Neural progenitor cell (in vitro differentiated cells): ENCODE measurements at regions not wholly inside any gene's neighbourhood (a gene's known extent, or its start where the extent isn't known, plus 50 kb on each side); places are given as distances from the start of the nearest gene placed in this dataset.

Source experiments
- DNase-seq: peaks from one replicate; pipeline ENCODE4 v3.0.0-alpha.2; 2016; ENCODE audit warnings: low spot score
- H2AFZ ChIP-seq: fragments of 200-600 bp; sonication (generic); replicated peaks from 2 replicates; pipeline ENCODE4 v1.6.1; 2016; ENCODE audit warnings: antibody characterized with exemption
- H3F3A ChIP-seq: fragments of 200-600 bp; sonication (generic); 2 replicates; pipeline ENCODE4 v1.6.1; 2016; ENCODE audit warnings: antibody characterized with exemption, low read depth
- H3K27ac ChIP-seq: fragments of 200-600 bp; sonication (generic); 2 replicates; pipeline ENCODE4 v1.5.1; 2016; ENCODE audit warnings: mild to moderate bottlenecking
- H3K27me3 ChIP-seq: fragments of 200-600 bp; sonication (generic); 2 replicates; pipeline ENCODE4 v1.6.1; 2016; ENCODE audit warnings: mild to moderate bottlenecking, moderate library complexity
- H3K36me3 ChIP-seq: fragments of 200-600 bp; sonication (generic); 2 replicates; pipeline ENCODE4 v1.5.1; 2016
- H3K4me1 ChIP-seq: fragments of 200-600 bp; sonication (generic); 2 replicates; pipeline ENCODE4 v1.6.1; 2016; ENCODE audit warnings: mixed run types
- H3K4me2 ChIP-seq: fragments of 200-600 bp; sonication (generic); 2 replicates; pipeline ENCODE4 v1.6.1; 2016
- H3K4me3 ChIP-seq: fragments of 200-600 bp; sonication (generic); 2 replicates; pipeline ENCODE4 v1.5.1; 2016
- H3K79me2 ChIP-seq: fragments of 200-600 bp; sonication (generic); 2 replicates; pipeline ENCODE4 v1.6.1; 2016; ENCODE audit warnings: low read depth
- H3K9ac ChIP-seq: fragments of 200-600 bp; sonication (generic); 2 replicates; pipeline ENCODE4 v1.6.1; 2016
- H3K9me3 ChIP-seq: fragments of 200-600 bp; sonication (generic); 2 replicates; pipeline ENCODE4 v1.5.1; 2016; ENCODE audit warnings: low read depth
- H4K20me1 ChIP-seq: fragments of 200-600 bp; sonication (generic); 2 replicates; pipeline ENCODE4 v1.6.1; 2016; ENCODE audit warnings: low read depth
- H3K27ac Mint-ChIP-seq: 3 replicates; pipeline ENCODE4 v1.8.0; 2021; ENCODE audit warnings: mixed read lengths
- H3K27me3 Mint-ChIP-seq: 2 replicates; pipeline ENCODE4 v1.8.0; 2022; ENCODE audit warnings: low read depth, mild to moderate bottlenecking, inconsistent platforms, moderate library complexity, mixed read lengths; ENCODE audit not compliant: insufficient read depth
- H3K36me3 Mint-ChIP-seq: 3 replicates; pipeline ENCODE4 v1.8.0; 2021; ENCODE audit warnings: mixed read lengths
- H3K4me1 Mint-ChIP-seq: 3 replicates; pipeline ENCODE4 v1.8.0; 2021; ENCODE audit warnings: mixed read lengths
- H3K4me3 Mint-ChIP-seq: 3 replicates; pipeline ENCODE4 v1.8.0; 2021; ENCODE audit warnings: mild to moderate bottlenecking, moderate library complexity, mixed read lengths
- H3K9me3 Mint-ChIP-seq: 3 replicates; pipeline ENCODE4 v1.8.0; 2020; ENCODE audit warnings: mixed read lengths
- EZH2 ChIP-seq: fragments of 200-600 bp; sonication (generic); IDR thresholded peaks from 2 replicates; pipeline ENCODE4 v1.6.1; 2017; ENCODE audit warnings: antibody characterized with exemption, mild to moderate bottlenecking, moderate library complexity
- EZH2phosphoT487 ChIP-seq: fragments of 200-600 bp; sonication (generic); IDR thresholded peaks from 2 replicates; pipeline ENCODE4 v1.6.1; 2017; ENCODE audit warnings: antibody characterized with exemption
- TF ChIP-seq, protein P1 (sequence below): fragments of 200-600 bp; sonication (generic); IDR thresholded peaks from 2 replicates; pipeline ENCODE4 v1.5.1; 2017; ENCODE audit warnings: antibody characterized with exemption, mild to moderate bottlenecking

DNA sequence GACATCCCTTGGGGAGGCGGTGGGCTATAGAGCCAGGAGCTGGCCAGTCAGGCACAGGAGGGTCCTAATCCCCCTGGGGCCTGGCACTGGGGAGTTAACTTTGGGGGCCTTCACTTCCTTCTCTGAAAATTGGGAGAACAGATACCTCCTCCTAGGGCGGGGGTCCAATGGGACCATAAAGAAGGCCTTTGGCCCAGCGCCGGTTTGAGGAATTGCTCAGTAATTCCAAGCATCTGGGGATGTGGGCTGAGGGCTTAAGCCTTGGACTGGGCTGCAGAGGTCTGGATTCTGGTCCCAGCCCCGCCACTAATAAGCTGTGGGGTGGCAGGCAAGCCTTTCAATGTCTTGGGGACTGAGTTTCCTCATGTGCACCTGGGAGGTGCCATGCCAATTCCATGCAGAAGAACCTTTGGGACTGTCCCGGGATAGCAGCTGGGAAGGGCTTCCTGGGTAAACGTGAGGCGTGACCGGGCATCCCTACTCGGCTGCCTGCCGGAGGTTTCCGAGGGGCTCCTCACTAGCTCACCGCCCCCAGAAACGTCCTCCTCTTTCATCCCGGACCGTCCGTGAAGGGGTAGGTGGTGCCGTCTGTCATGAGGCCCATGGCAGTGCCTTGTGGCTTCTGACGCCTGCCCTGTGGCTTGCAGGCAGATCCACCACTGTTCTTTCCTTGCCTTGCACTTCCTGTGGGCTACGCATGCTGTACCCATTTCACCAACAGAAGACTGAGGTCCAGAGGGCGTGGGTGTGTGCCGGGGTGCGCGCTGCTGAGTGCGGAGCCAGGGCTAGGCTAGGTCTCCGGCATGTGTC is 67.4 kb upstream of the HPCAL1 start:
- H3K4me1 ChIP-seq = peaks cover 4% of the 10 kb centered on the region
- H2AFZ ChIP-seq = no peak overlapping the region
- Mint-ChIP-seq H3K36me3 (no peaks in the 10 kb centered on the region), H3K27me3 (peaks cover 11% of the 10 kb centered on the region), H3K27ac (no peak overlapping the region), H3K9me3 (no peaks in the 10 kb centered on the region), H3K4me3 (no peak overlapping the region), H3K4me1 (peaks cover 3% of the 10 kb centered on the region)
- no peaks in the 10 kb centered on the region for H3K9me3 ChIP-seq
- no peak overlapping the region for H3K4me2 ChIP-seq
- no peaks in the 10 kb centered on the region for H3F3A ChIP-seq
- no peak overlapping the region for H3K4me3 ChIP-seq
- DNase-seq = no peak
- H3K36me3 ChIP-seq = no peaks in the 10 kb centered on the region
- no peaks in the 10 kb centered on the region for H3K79me2 ChIP-seq
- H4K20me1 ChIP-seq = no peaks in the 10 kb centered on the region
- TF ChIP-seq EZH2phosphoT487 = no peak
- no peak for TF ChIP-seq EZH2
- TF ChIP-seq, protein P1, sequence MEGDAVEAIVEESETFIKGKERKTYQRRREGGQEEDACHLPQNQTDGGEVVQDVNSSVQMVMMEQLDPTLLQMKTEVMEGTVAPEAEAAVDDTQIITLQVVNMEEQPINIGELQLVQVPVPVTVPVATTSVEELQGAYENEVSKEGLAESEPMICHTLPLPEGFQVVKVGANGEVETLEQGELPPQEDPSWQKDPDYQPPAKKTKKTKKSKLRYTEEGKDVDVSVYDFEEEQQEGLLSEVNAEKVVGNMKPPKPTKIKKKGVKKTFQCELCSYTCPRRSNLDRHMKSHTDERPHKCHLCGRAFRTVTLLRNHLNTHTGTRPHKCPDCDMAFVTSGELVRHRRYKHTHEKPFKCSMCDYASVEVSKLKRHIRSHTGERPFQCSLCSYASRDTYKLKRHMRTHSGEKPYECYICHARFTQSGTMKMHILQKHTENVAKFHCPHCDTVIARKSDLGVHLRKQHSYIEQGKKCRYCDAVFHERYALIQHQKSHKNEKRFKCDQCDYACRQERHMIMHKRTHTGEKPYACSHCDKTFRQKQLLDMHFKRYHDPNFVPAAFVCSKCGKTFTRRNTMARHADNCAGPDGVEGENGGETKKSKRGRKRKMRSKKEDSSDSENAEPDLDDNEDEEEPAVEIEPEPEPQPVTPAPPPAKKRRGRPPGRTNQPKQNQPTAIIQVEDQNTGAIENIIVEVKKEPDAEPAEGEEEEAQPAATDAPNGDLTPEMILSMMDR = no peak
- no peaks in the 10 kb centered on the region for H3K27me3 ChIP-seq
- no peak overlapping the region for H3K27ac ChIP-seq
- no peak overlapping the region for H3K9ac ChIP-seq

DNA sequence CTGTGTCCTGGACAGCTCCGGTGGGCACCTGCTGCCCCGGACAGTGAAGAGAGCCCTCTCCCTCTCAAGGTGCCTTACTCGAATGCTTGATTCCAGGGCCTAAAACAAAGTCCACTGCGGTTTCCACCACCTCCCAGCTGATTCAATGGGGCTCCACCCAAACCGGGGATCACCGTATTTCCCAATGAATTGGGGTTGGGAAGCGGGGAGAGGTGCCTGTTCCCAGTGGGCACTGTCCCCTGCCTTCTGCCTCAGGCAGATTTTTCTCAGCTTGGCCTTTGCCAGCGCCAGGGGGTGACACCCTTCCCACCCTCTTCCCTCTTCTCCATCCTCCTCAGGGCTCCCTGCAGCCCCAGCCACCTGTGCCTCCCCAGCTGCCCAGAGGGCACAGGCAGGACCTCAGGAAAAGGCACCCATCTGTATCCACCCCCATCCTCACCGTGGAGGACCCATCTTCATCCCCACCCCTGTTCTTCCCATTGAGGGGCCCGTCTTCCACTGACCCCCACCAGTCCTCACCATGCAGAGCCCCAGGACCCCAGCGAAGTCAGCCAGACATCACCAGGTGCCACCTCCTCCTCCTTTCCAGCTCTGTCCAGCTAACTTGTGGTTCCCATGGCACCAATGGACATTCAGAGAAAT is 66.7 kb upstream of the HPCAL1 start:
- Histone ChIP-seq H3K9me3 (no peaks in the 10 kb centered on the region), H3K27ac (no peak overlapping the region), H3F3A (no peaks in the 10 kb centered on the region), H3K4me2 (no peak overlapping the region), H3K4me1 (peaks cover 4% of the 10 kb centered on the region), H3K9ac (no peak overlapping the region), H3K27me3 (no peaks in the 10 kb centered on the region), H2AFZ (no peak overlapping the region), H3K36me3 (no peaks in the 10 kb centered on the region), H4K20me1 (no peaks in the 10 kb centered on the region), H3K79me2 (no peaks in the 10 kb centered on the region), H3K4me3 (no peak overlapping the region)
- Mint-ChIP-seq H3K27ac (no peak overlapping the region), H3K36me3 (no peaks in the 10 kb centered on the region), H3K27me3 (peaks cover 11% of the 10 kb centered on the region), H3K9me3 (no peaks in the 10 kb centered on the region), H3K4me1 (peaks cover 3% of the 10 kb centered on the region), H3K4me3 (no peak overlapping the region)
- TF ChIP-seq, protein P1 = no peak
- TF ChIP-seq EZH2 (no peak), EZH2phosphoT487 (no peak)
- DNase-seq = no peak

DNA sequence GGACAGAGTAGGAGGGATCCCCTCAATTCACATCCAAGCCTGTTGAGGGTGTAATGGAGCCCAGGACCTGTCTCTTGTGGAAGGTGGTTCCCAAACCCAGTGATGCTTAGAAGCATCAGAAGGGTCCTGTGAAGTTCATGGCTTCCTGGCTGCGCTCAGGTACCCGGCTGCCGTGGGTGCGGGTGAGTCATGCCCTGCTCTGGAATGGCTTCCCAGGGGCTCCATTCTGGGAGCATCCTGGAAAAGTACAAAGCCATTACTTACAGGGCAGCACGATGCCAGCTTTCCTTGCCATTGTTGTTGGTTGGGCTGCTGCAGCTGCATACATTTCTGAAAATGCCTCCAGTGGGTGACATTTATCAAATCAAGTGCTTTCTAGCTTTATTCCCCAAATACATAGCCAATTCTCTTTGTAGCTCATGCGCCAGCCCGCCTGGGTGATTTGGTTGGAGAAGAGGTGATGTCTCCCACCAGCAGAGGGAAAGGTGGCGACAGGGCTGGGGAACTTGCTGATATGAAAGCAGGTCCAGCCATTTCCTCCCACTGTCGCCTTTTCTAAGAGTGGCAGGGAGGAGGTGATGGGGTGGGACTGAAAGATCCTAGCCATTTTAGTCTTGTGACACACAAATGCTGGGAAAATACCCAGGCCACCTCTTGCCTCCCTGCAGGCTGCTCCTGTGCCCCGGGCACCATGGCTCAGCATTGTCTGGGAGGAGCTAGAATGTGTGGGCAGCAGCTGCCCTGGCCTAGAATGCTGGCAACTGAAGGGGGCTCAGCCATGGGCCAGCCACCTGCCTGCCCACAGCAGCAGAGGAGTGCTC is 65.9 kb upstream of the HPCAL1 start:
- no peaks in the 10 kb centered on the region for H3K9me3 Mint-ChIP-seq

More for the DNA sequence above, 65.9 kb upstream of the HPCAL1 start:
- Histone ChIP-seq H3K4me1 (peaks cover 4% of the 10 kb centered on the region), H3K27ac (no peak overlapping the region), H3K27me3 (no peaks in the 10 kb centered on the region), H2AFZ (no peak overlapping the region), H4K20me1 (no peaks in the 10 kb centered on the region), H3K4me2 (no peak overlapping the region), H3K79me2 (no peaks in the 10 kb centered on the region), H3F3A (no peaks in the 10 kb centered on the region), H3K9ac (no peak overlapping the region), H3K36me3 (no peaks in the 10 kb centered on the region), H3K4me3 (no peak overlapping the region), H3K9me3 (no peaks in the 10 kb centered on the region)
- DNase-seq = no peak
- H3K4me1 Mint-ChIP-seq = peaks cover 3% of the 10 kb centered on the region
- no peak overlapping the region for H3K4me3 Mint-ChIP-seq
- no peaks in the 10 kb centered on the region for H3K36me3 Mint-ChIP-seq
- no peak for TF ChIP-seq EZH2phosphoT487
- TF ChIP-seq, protein P1 = no peak
- TF ChIP-seq EZH2 = no peak
- H3K27ac Mint-ChIP-seq = no peak overlapping the region
- H3K27me3 Mint-ChIP-seq = peaks cover 11% of the 10 kb centered on the region
